ENCODE measurements at regions not wholly inside any gene's neighbourhood (a gene's known extent, or its start where the extent isn't known, plus 50 kb on each side); places are given as distances from the start of the nearest gene placed in this dataset.

DNA sequence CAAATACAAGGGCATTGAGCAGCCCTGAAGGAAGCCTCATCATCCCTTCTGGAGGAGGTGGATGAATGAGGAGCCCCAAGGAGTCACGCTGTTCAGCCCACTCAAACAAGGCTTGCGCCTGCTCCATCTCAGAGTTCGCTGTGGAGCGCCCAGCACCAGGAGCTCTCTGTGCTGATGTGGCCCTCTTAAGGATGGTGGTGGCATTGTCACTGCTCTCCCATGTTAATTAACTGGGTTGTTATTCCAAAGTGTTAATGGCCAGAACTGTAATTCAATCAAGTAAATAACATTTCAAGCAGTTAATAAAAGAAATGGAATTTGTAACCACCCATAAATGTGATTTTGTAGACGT is 726.0 kb upstream of the RAB6C start:
- Histone ChIP-seq H3K9me3 (peaks cover 0 to 2% of the 10 kb centered on the region in 2 donors), H3K4me3 (no peak overlapping the region), H3K4me1 (no peaks in the 10 kb centered on the region), H3K36me3 (no peaks in the 10 kb centered on the region), H3K27ac (no peak overlapping the region), H3K27me3 (no peaks in the 10 kb centered on the region)
- intact Hi-C loops (cut with DNase I), result no loop called here
- DNase-seq, result peak in 1 of 4 donors; percentile 15
- ATAC-seq, result peak; percentile 39
- TF ChIP-seq, protein P1, sequence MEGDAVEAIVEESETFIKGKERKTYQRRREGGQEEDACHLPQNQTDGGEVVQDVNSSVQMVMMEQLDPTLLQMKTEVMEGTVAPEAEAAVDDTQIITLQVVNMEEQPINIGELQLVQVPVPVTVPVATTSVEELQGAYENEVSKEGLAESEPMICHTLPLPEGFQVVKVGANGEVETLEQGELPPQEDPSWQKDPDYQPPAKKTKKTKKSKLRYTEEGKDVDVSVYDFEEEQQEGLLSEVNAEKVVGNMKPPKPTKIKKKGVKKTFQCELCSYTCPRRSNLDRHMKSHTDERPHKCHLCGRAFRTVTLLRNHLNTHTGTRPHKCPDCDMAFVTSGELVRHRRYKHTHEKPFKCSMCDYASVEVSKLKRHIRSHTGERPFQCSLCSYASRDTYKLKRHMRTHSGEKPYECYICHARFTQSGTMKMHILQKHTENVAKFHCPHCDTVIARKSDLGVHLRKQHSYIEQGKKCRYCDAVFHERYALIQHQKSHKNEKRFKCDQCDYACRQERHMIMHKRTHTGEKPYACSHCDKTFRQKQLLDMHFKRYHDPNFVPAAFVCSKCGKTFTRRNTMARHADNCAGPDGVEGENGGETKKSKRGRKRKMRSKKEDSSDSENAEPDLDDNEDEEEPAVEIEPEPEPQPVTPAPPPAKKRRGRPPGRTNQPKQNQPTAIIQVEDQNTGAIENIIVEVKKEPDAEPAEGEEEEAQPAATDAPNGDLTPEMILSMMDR (IDR thresholded peaks at IDR 0.05), result no peak

GRCh38 chr2:129254718-129255117 is 724.7 kb upstream of the RAB6C start:
- Histone ChIP-seq H3K36me3 (no peaks in the 10 kb centered on the region), H3K4me3 (no peak overlapping the region), H3K4me1 (no peaks in the 10 kb centered on the region), H3K27ac (no peak overlapping the region), H3K9me3 (peaks cover 0 to 15% of the 10 kb centered on the region in 2 donors), H3K27me3 (no peaks in the 10 kb centered on the region)
- no peak for ATAC-seq
- intact Hi-C loops (cut with DNase I), result no loop called here
- TF ChIP-seq, protein P1 (IDR thresholded peaks at IDR 0.05), result no peak
- no peak for DNase-seq

DNA sequence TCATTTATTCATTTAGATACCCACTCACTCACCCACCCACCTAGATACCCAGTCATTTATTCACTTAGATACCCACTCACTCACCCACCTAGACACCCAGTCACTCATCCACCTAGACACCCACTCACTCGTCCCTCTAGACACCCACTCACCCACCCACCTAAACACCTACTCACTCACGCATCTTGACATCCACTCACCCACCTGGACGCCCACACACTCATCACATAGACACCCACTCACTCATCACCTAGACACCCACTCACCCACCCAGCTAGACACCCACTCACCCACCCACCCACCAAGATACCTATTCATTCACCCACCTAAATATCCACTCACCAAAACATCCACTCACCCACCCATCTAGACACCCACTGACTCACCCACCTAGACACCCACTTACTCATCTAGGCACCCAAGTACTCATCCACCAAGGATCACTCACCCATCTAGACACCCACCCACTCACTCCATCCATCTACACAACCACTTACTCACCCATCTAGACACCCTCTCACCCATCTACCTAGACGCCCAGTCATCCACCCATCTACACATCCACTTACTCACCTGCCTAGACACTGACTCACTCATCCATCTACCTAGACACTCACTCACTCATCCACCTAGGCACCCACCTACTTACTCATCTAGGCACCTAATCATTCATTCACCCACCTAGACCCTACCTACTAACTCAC is 723.7 kb upstream of the RAB6C start:
- no peak for ATAC-seq
- intact Hi-C loops (cut with DNase I), result no loop called here
- Histone ChIP-seq H3K27me3 (no peaks in the 10 kb centered on the region), H3K4me3 (no peak overlapping the region), H3K27ac (no peak overlapping the region), H3K36me3 (no peaks in the 10 kb centered on the region), H3K9me3 (peaks cover 0 to 17% of the 10 kb centered on the region in 2 donors), H3K4me1 (no peaks in the 10 kb centered on the region)
- no peak for DNase-seq
- TF ChIP-seq, protein P1 (IDR thresholded peaks at IDR 0.05), result no peak

DNA sequence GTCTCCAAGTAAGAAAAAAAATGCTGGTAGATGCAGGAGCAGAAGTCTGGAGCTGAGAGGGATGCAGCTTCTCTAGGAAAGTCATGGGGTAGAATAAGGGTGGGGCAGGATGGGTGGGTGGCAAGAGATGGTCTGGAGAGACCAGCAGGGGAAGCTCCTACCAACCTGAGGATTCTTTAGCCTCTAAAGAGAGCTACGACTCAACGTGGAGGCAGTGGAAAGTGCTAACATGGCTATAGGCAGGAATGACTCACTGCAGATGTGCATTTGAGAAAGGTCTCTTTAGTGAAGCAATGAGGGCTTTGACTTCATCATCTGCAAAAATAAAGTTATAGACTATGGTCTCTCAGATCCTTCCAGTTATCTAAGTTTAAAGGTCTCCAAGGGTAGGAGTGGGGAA is 722.8 kb upstream of the RAB6C start:
- intact Hi-C loops (cut with DNase I), result no loop called here
- H3K4me3 ChIP-seq, result no peak overlapping the region

GRCh38 chr2:129262934-129263333 is 716.5 kb upstream of the RAB6C start:
- TF ChIP-seq, protein P1 (IDR thresholded peaks at IDR 0.05), result no peak

More for the DNA sequence above, 722.8 kb upstream of the RAB6C start:
- Histone ChIP-seq H3K36me3 (no peaks in the 10 kb centered on the region), H3K27me3 (no peaks in the 10 kb centered on the region), H3K27ac (no peak overlapping the region), H3K9me3 (peaks cover 0 to 17% of the 10 kb centered on the region in 2 donors), H3K4me1 (no peaks in the 10 kb centered on the region)
- TF ChIP-seq, protein P1 (IDR thresholded peaks at IDR 0.05), result no peak
- no peak for ATAC-seq
- DNase-seq, result no peak

More at GRCh38 chr2:129262934-129263333, 716.5 kb upstream of the RAB6C start:
- Histone ChIP-seq H3K27me3 (no peaks in the 10 kb centered on the region), H3K27ac (no peak overlapping the region), H3K4me3 (no peak overlapping the region), H3K9me3 (peaks cover 0 to 37% of the 10 kb centered on the region in 2 donors), H3K4me1 (no peaks in the 10 kb centered on the region), H3K36me3 (no peaks in the 10 kb centered on the region)
- DNase-seq (no peak), ATAC-seq (no peak)
- intact Hi-C loops (cut with DNase I), result no loop called here
